ENCODE measurements at regions not wholly inside any gene's neighbourhood (a gene's known extent, or its start where the extent isn't known, plus 50 kb on each side); places are given as distances from the start of the nearest gene placed in this dataset.

DNA sequence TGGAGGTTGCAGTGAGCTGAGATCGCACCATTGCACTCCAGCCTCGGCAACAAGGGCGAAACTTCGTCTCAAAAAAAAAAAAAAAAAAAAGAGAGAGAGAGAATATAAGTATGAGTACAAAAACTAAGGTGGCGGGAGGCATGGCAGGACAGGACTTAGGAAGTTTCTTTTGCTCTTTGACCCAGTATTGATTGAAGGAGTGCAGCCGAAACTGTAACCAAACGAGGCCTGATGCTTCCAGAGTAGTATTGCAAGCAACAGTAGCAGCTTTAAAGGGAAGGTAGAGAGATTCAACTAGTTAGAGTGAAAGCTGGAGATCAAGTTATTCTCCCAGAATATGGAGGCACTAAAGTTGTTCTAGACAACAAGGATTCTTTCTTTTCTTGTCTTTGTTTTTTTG is 99.2 kb upstream of the CASZ1 start:
- H3K9me3 ChIP-seq (ENCODE audit: control insufficient read depth in 4 of 4, insufficient read depth in 3 of 4, low read length in 3 of 4), result peaks cover 0 to 2% (median 0%) of the 10 kb centered on the region in 4 donors
- DNase-seq (no peak), ATAC-seq (ENCODE audit: insufficient read depth, low FRiP score) (no peak)
- H3K4me1 ChIP-seq (ENCODE audit: control insufficient read depth in 5 of 5, insufficient read depth in 5 of 5, low read length in 5 of 5), result peaks cover 0 to 13% (median 0%) of the 10 kb centered on the region in 5 donors
- TF ChIP-seq, protein P1, sequence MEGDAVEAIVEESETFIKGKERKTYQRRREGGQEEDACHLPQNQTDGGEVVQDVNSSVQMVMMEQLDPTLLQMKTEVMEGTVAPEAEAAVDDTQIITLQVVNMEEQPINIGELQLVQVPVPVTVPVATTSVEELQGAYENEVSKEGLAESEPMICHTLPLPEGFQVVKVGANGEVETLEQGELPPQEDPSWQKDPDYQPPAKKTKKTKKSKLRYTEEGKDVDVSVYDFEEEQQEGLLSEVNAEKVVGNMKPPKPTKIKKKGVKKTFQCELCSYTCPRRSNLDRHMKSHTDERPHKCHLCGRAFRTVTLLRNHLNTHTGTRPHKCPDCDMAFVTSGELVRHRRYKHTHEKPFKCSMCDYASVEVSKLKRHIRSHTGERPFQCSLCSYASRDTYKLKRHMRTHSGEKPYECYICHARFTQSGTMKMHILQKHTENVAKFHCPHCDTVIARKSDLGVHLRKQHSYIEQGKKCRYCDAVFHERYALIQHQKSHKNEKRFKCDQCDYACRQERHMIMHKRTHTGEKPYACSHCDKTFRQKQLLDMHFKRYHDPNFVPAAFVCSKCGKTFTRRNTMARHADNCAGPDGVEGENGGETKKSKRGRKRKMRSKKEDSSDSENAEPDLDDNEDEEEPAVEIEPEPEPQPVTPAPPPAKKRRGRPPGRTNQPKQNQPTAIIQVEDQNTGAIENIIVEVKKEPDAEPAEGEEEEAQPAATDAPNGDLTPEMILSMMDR (IDR thresholded peaks at IDR 0.05; ENCODE audit: control extremely low read depth, extremely low read depth), result no peak
- H3K36me3 ChIP-seq (ENCODE audit: control insufficient read depth in 4 of 4, insufficient read depth in 4 of 4, low read length in 4 of 4), result no peaks in the 10 kb centered on the region
- H3K27me3 ChIP-seq (ENCODE audit: control insufficient read depth in 3 of 3, insufficient read depth in 3 of 3, low read length in 2 of 3), result peaks cover 0 to 2% (median 0%) of the 10 kb centered on the region in 3 donors
- 89% methylated on average over 7 of the region's 7 CpGs for WGBS, 2 donors
- H3K27ac ChIP-seq (ENCODE audit: low read depth in 1 of 2, low read length in 1 of 2), result no peak overlapping the region
- H3K4me3 ChIP-seq, result no peak overlapping the region
- H3K9ac ChIP-seq (ENCODE audit: insufficient read depth in 1 of 2, low read length in 2 of 2), result no peak overlapping the region

DNA sequence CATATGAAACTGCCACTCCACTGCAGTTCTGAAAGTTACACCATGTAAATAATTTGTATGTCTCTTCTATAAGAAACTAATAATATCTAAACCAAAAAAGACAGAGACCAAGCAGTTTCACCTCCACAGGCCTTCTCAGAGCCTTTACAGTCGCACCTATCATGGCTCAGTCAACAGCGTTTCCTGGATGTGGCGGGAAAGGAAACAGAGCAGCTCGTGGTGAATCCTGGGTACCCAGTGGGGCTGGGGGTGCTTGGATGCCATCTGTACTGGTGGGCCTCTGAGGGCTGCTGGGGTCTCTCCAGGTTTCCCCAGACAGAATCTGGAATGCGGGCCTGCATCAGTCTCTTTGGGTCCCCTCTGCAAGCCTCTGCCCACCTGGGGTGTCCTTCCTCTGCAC is 100.2 kb upstream of the CASZ1 start:
- TF ChIP-seq, protein P1 (IDR thresholded peaks at IDR 0.05; ENCODE audit: control extremely low read depth, extremely low read depth), result no peak
- no peak overlapping the region for H3K27ac ChIP-seq (ENCODE audit: low read depth in 1 of 2, low read length in 1 of 2)
- no peaks in the 10 kb centered on the region for H3K36me3 ChIP-seq (ENCODE audit: control insufficient read depth in 4 of 4, insufficient read depth in 4 of 4, low read length in 4 of 4)
- H3K9me3 ChIP-seq (ENCODE audit: control insufficient read depth in 4 of 4, insufficient read depth in 3 of 4, low read length in 3 of 4), result peaks cover 0 to 2% (median 0%) of the 10 kb centered on the region in 4 donors
- H3K9ac ChIP-seq (ENCODE audit: insufficient read depth in 1 of 2, low read length in 2 of 2), result no peak overlapping the region
- 79 to 82% methylated on average over 5 of the region's 5 CpGs for WGBS, 2 donors
- no peaks in the 10 kb centered on the region for H3K27me3 ChIP-seq (ENCODE audit: control insufficient read depth in 3 of 3, insufficient read depth in 3 of 3, low read length in 2 of 3)
- H3K4me3 ChIP-seq, result no peak overlapping the region
- DNase-seq (no peak), ATAC-seq (ENCODE audit: insufficient read depth, low FRiP score) (no peak)
- peaks cover 0 to 20% (median 0%) of the 10 kb centered on the region in 5 donors for H3K4me1 ChIP-seq (ENCODE audit: control insufficient read depth in 5 of 5, insufficient read depth in 5 of 5, low read length in 5 of 5)

DNA sequence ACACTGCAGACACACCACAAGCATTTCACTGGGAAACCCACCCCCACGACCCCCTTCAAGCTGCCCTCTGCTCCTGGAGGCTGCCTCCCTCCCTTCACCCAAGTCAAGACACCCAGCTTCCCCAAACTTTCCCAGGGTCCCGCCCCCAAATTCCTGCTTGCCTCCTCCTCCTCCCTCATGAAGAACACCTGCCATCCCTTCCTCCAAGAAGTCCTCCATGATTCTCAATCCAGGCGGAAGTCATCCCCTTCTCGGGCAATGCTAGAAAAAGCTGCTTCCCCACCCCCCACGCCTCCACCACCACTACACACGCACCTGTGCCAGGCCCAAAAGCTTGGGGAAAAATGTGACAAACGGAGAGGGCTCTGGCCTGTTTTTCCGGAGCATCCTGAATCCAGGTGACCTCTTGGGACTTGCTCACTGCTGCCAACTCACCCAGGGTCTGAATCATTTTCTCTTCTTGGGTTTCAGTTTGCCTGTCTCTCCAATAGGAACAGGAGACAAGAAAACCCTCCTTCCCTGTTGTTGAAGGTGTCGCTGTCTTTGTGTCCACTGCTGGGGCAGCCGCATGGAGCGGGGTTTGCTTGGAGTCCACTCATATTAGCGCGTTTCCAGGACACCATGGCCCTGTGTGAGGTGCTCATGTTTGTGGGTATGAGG is 101.0 kb upstream of the CASZ1 start:
- Histone ChIP-seq H3K9ac (ENCODE audit: insufficient read depth in 1 of 2, low read length in 2 of 2) (no peak overlapping the region), H3K9me3 (ENCODE audit: control insufficient read depth in 4 of 4, insufficient read depth in 3 of 4, low read length in 3 of 4) (no peaks in the 10 kb centered on the region), H3K36me3 (ENCODE audit: control insufficient read depth in 4 of 4, insufficient read depth in 4 of 4, low read length in 4 of 4) (no peaks in the 10 kb centered on the region), H3K27ac (ENCODE audit: low read depth in 1 of 2, low read length in 1 of 2) (no peak overlapping the region), H3K4me3 (no peak overlapping the region), H3K4me1 (ENCODE audit: control insufficient read depth in 5 of 5, insufficient read depth in 5 of 5, low read length in 5 of 5) (peaks cover 0 to 21% (median 0%) of the 10 kb centered on the region in 5 donors), H3K27me3 (ENCODE audit: control insufficient read depth in 3 of 3, insufficient read depth in 3 of 3, low read length in 2 of 3) (no peaks in the 10 kb centered on the region)
- WGBS, 2 donors, result 89 to 91% methylated on average over 13 of the region's 13 CpGs
- TF ChIP-seq, protein P1 (IDR thresholded peaks at IDR 0.05; ENCODE audit: control extremely low read depth, extremely low read depth), result no peak
- no peak for ATAC-seq (ENCODE audit: insufficient read depth, low FRiP score)
- DNase-seq, result no peak

Data from lung (tissue), 11 donors.